PFSK-1 (cell line): ENCODE measurements at regions not wholly inside any gene's neighbourhood (a gene's known extent, or its start where the extent isn't known, plus 50 kb on each side); places are given as distances from the start of the nearest gene placed in this dataset.

Experiments
- POLR2AphosphoS5 ChIP-seq: IDR thresholded peaks from 2 replicates; pipeline ENCODE4 v1.6.1; 2012; ENCODE audit warnings: low read depth, mild to moderate bottlenecking, control low read depth, low read length, moderate library complexity
- SIN3A ChIP-seq: IDR thresholded peaks from 2 replicates; pipeline ENCODE4 v1.6.1; 2012; ENCODE audit warnings: mild to moderate bottlenecking, low read length, moderate library complexity, borderline replicate concordance; ENCODE audit not compliant: insufficient read depth
- TF ChIP-seq, protein P1 (sequence below), 2 experiments: IDR thresholded peaks; 2 replicates each; pipeline versions ENCODE4 v1.6.1 to v1.8.0; 2011 to 2012; ENCODE audit warnings: low read depth in 2 of 2, low read length in 2 of 2, control low read depth in 1 of 2, inconsistent platforms in 1 of 2, mild to moderate bottlenecking in 1 of 2, moderate library complexity in 1 of 2; ENCODE audit not compliant: insufficient read depth in 1 of 2

DNA sequence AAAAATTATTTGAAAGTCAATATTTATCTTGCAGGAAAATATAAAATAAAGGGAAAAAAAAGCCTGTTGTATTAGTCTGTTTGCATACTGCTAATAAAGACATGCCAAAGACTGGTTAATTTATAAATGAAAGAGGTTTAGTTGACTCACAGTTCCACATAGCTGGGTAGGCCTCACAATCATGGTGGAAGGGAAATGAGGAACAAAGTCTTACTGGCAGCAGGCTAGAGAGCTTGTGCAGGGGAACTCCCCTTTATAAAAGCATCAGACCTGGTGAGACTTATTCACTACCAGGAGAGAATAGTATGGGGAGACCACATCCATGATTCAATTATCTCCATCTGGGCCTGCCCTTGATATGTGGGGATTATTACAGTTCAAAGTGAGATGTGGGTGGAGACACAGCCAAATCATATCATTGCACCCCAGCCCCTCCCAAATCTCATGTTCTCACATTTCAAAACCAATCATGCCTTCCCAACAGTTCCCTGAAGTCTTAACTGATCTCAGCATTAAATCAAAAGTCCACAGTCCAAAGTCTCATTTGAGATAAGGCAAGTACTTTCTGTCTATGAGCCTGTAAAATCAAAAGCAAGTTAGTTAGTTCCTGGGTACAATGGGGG is 1416.5 kb upstream of the SPRY2 start:
- TF ChIP-seq POLR2AphosphoS5 (no peak), SIN3A (no peak)
- TF ChIP-seq, protein P1, sequence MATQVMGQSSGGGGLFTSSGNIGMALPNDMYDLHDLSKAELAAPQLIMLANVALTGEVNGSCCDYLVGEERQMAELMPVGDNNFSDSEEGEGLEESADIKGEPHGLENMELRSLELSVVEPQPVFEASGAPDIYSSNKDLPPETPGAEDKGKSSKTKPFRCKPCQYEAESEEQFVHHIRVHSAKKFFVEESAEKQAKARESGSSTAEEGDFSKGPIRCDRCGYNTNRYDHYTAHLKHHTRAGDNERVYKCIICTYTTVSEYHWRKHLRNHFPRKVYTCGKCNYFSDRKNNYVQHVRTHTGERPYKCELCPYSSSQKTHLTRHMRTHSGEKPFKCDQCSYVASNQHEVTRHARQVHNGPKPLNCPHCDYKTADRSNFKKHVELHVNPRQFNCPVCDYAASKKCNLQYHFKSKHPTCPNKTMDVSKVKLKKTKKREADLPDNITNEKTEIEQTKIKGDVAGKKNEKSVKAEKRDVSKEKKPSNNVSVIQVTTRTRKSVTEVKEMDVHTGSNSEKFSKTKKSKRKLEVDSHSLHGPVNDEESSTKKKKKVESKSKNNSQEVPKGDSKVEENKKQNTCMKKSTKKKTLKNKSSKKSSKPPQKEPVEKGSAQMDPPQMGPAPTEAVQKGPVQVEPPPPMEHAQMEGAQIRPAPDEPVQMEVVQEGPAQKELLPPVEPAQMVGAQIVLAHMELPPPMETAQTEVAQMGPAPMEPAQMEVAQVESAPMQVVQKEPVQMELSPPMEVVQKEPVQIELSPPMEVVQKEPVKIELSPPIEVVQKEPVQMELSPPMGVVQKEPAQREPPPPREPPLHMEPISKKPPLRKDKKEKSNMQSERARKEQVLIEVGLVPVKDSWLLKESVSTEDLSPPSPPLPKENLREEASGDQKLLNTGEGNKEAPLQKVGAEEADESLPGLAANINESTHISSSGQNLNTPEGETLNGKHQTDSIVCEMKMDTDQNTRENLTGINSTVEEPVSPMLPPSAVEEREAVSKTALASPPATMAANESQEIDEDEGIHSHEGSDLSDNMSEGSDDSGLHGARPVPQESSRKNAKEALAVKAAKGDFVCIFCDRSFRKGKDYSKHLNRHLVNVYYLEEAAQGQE (IDR thresholded peaks at IDR 0.05; ENCODE audit: insufficient read depth in 1 of 2, low read depth in 2 of 2, low read length in 2 of 2), result no peak
